K562 (cell line): ENCODE measurements at regions not wholly inside any gene's neighbourhood (a gene's known extent, or its start where the extent isn't known, plus 50 kb on each side); places are given as distances from the start of the nearest gene placed in this dataset.

ENCODE experiments used
- ATAC-seq: fragments of 200-7000 bp; cut with Tn5 transposase; 3 replicates; pipeline ENCODE4 v1.9.1; 2020; ENCODE audit warnings: moderate library complexity
- BruUV-seq: library from RNA; stranded (reverse); fragments of 400-500 nt; replicated peaks from 2 replicates; lab custom pipeline; 2021; lab: Mats Ljungman, UMichigan
- CTCF ChIA-PET: fragments of 300-600 bp; formaldehyde crosslinking; extraction: SDS; loops from one replicate; lab custom pipeline; 2021; ENCODE audit warnings: low intra/inter-chr PET ratio; lab: Yijun Ruan, JAX
- POLR2A ChIA-PET: fragments of 300-600, 350-650 bp; sonication (Branson Sonifier 250); formaldehyde crosslinking; extraction: SDS; loops from one replicate; lab custom pipeline; 2021; ENCODE audit warnings: antibody characterized with exemption, inconsistent platforms; lab: Yijun Ruan, JAX
- DNase-seq, 4 experiments: peaks; one replicate each; pipeline versions ENCODE4 v3.0.0 to v3.0.0-alpha.2; 2011 to 2018; ENCODE audit warnings: low spot score in 3 of 4, mixed read lengths in 3 of 4; ENCODE audit errors: extremely low read depth in 1 of 4
- FAIRE-seq: peaks from 2 replicates; lab custom pipeline; 2011; peaks lifted over from hg19 to GRCh38; lab: Jason Lieb, UNC
- H2AFZ ChIP-seq: 2 replicates; pipeline ENCODE4 v1.6.0; 2011; ENCODE audit warnings: low read depth, low read length, control low read depth, inconsistent platforms
- H3K27ac ChIP-seq: fragments of 200-600 bp; 3 replicates; pipeline ENCODE4 v1.8.0; 2011; ENCODE audit warnings: low read depth, mild to moderate bottlenecking, control low read depth, inconsistent platforms, low read length, moderate library complexity, mixed read lengths; ENCODE audit errors: extremely low read depth
- H3K27me3 ChIP-seq, 2 experiments: fragments of 300-600 bp in 1 of 2; 2 replicates in 1 of 2; 3 replicates in 1 of 2; pipeline versions ENCODE4 v1.6.0 to v1.8.0; 2011; ENCODE audit warnings: inconsistent platforms in 2 of 2, low read length in 2 of 2, mild to moderate bottlenecking in 1 of 2, mixed read lengths in 1 of 2, moderate library complexity in 1 of 2; ENCODE audit not compliant: control insufficient read depth in 2 of 2, insufficient read depth in 2 of 2
- H3K36me3 ChIP-seq: fragments of 300-600 bp; 3 replicates; pipeline ENCODE4 v1.8.0; 2011; ENCODE audit warnings: mild to moderate bottlenecking, low read length, inconsistent platforms; ENCODE audit not compliant: control insufficient read depth, insufficient read depth
- H3K4me1 ChIP-seq, 2 experiments: fragments of 200-600 bp in 1 of 2; replicated peaks in 1 of 2; 2 replicates in 1 of 2; 3 replicates in 1 of 2; pipeline versions ENCODE4 v1.5.1 to v1.8.0; 2011; ENCODE audit warnings: inconsistent platforms in 2 of 2, low read length in 2 of 2, mild to moderate bottlenecking in 1 of 2, mixed read lengths in 1 of 2, moderate library complexity in 1 of 2; ENCODE audit not compliant: control insufficient read depth in 2 of 2, insufficient read depth in 2 of 2
- H3K4me2 ChIP-seq: 2 replicates; pipeline ENCODE4 v1.6.1; 2011; ENCODE audit warnings: low read length, control low read depth, inconsistent platforms, mixed read lengths; ENCODE audit not compliant: insufficient read depth
- H3K4me3 ChIP-seq: fragments of 200-600 bp; sonication (generic), shearing (Covaris generic); 2 replicates; pipeline ENCODE4 v1.5.1; 2016; ENCODE audit warnings: control low read depth, inconsistent platforms
- H3K79me2 ChIP-seq: fragments of 200-600 bp; 3 replicates; pipeline ENCODE4 v1.8.0; 2011; ENCODE audit warnings: low read length, inconsistent platforms; ENCODE audit not compliant: control insufficient read depth, insufficient read depth
- H3K9ac ChIP-seq, 2 experiments: 2 replicates each; pipeline versions ENCODE4 v1.6.0 to v1.6.1; 2011; ENCODE audit warnings: low read depth in 2 of 2, low read length in 2 of 2, control low read depth in 1 of 2, inconsistent platforms in 1 of 2, mild to moderate bottlenecking in 1 of 2, mixed read lengths in 1 of 2; ENCODE audit not compliant: insufficient read depth in 1 of 2
- H3K9me1 ChIP-seq: one replicate; pipeline ENCODE4 v1.6.0; 2011; ENCODE audit warnings: inconsistent platforms, mild to moderate bottlenecking, low read length, moderate library complexity; ENCODE audit not compliant: control insufficient read depth, insufficient read depth
- H3K9me3 ChIP-seq: replicated peaks from 2 replicates; pipeline ENCODE4 v1.5.1; 2011; ENCODE audit warnings: low read depth, low read length, inconsistent platforms; ENCODE audit not compliant: control insufficient read depth, insufficient read depth
- H4K20me1 ChIP-seq: replicated peaks from 2 replicates; pipeline ENCODE4 v1.6.1; 2011; ENCODE audit warnings: low read length, inconsistent platforms, mixed read lengths; ENCODE audit not compliant: control insufficient read depth, insufficient read depth
- CCNT2 ChIP-seq: IDR thresholded peaks from 2 replicates; pipeline ENCODE4 v1.6.1; 2011; ENCODE audit warnings: borderline replicate concordance, low read depth, mild to moderate bottlenecking, moderate library complexity, mixed read lengths, low read length; ENCODE audit not compliant: insufficient read length; ENCODE audit errors: extremely low read depth
- EHMT2 ChIP-seq: fragments of 450-650 bp; IDR thresholded peaks from 2 replicates; pipeline ENCODE4 v1.6.1; 2018; ENCODE audit warnings: antibody characterized with exemption
- HNRNPUL1 ChIP-seq: fragments of 200-400 bp; formaldehyde crosslinking; IDR thresholded peaks from 2 replicates; pipeline ENCODE4 v1.6.1; 2017; ENCODE audit warnings: low read length
- NR4A1 ChIP-seq, 2 experiments: fragments of 250-450 bp in 1 of 2; fragments of 450-650 bp in 1 of 2; sonication (Bioruptor Pico) in 1 of 2; IDR thresholded peaks; 2 replicates each; pipeline versions ENCODE4 v1.4.0 to v1.6.1; 2016 to 2020; ENCODE audit warnings: mild to moderate bottlenecking in 2 of 2, missing compliant biosample characterization in 1 of 2, missing genetic modification characterization in 1 of 2, moderate library complexity in 1 of 2
- NRF1 ChIP-seq, 2 experiments: fragments of 450-650 bp; IDR thresholded peaks in 1 of 2; conservative IDR thresholded peaks in 1 of 2; 2 replicates each; pipeline ENCODE4 v1.6.1; 2014; ENCODE audit warnings: mild to moderate bottlenecking in 2 of 2
- RAD21 ChIP-seq, 2 experiments: fragments of 250-450 bp in 1 of 2; fragments of 450-650 bp in 1 of 2; sonication (Bioruptor Pico) in 1 of 2; formaldehyde crosslinking in 1 of 2; IDR thresholded peaks in 1 of 2; conservative IDR thresholded peaks in 1 of 2; 2 replicates each; pipeline versions ENCODE4 v1.4.0 to v1.8.0; 2020 to 2022; ENCODE audit warnings: mild to moderate bottlenecking in 2 of 2, moderate library complexity in 1 of 2
- ZFP36 ChIP-seq: fragments of 150-350 bp; IDR thresholded peaks from 2 replicates; pipeline ENCODE4 v1.6.1; 2018; ENCODE audit warnings: low read length, low read depth; ENCODE audit not compliant: partially characterized antibody
- ZNF143 ChIP-seq: sonication (generic); formaldehyde crosslinking; IDR thresholded peaks from 2 replicates; pipeline ENCODE4 v1.9.0; 2022; ENCODE audit warnings: mild to moderate bottlenecking, missing genetic modification reagents
- WGBS: fragments of 100-300 bp; shearing (Covaris generic); methylation state at CpG from one replicate; pipeline ENCODE4 v1.1.6; 2016; ENCODE audit warnings: low coverage, mixed read lengths; ENCODE audit not compliant: insufficient coverage; ENCODE audit errors: missing lambda C conversion rate; 5-methylcytosine and 5-hydroxymethylcytosine counted together
- in situ Hi-C: fragments of 300-500 bp; cut with MboI; formaldehyde crosslinking; loops from 4 replicates; pipeline ENCODE4 v1.15.0; 2018; ENCODE audit warnings: inconsistent platforms, mixed read lengths
- intact Hi-C: fragments of 100-400 bp; cut with micrococcal nuclease; formaldehyde crosslinking; loops from 2 replicates; pipeline ENCODE4 v1.14.2; 2022

GRCh38 chr2:223501641-223502040 lies 100.5 kb downstream of the SCG2 start:
- 0% methylated on average over 2 of the region's 2 CpGs for WGBS
- BruUV-seq: no TSS peak
- ATAC-seq (no peak), FAIRE-seq (no peak), DNase-seq (no peak)
- in situ Hi-C loops: no loop called here
- Histone ChIP-seq H3K4me1 (no peaks in the 10 kb centered on the region), H3K79me2 (no peaks in the 10 kb centered on the region), H3K9me3 (no peaks in the 10 kb centered on the region), H4K20me1 (no peaks in the 10 kb centered on the region), H3K27ac (no peak overlapping the region), H3K36me3 (no peaks in the 10 kb centered on the region), H2AFZ (no peak overlapping the region), H3K4me3 (no peak overlapping the region), H3K4me2 (no peak overlapping the region), H3K9me1 (no peaks in the 10 kb centered on the region), H3K27me3 (no peaks in the 10 kb centered on the region), H3K9ac (no peak overlapping the region)
- intact Hi-C loops: no loop called here
- ChIA-PET CTCF (no interaction called here), POLR2A (no interaction called here)
- TF ChIP-seq ZNF143 (CRISPR knock-in tag): no peak
- TF ChIP-seq NRF1 (conservative IDR thresholded peaks at IDR 0.05 in 1 of 2, IDR thresholded peaks at IDR 0.05 in 1 of 2): no peak
- no peak for TF ChIP-seq CCNT2
- no peak for TF ChIP-seq RAD21 (CRISPR knock-in tag; conservative IDR thresholded peaks at IDR 0.05 in 1 of 2, IDR thresholded peaks at IDR 0.05 in 1 of 2)
- TF ChIP-seq HNRNPUL1: no peak
- TF ChIP-seq NR4A1 (CRISPR knock-in tag; IDR thresholded peaks at IDR 0.05): no peak
- TF ChIP-seq NR4A1 (tag; IDR thresholded peaks at IDR 0.05): no peak
- no peak for TF ChIP-seq ZFP36
- TF ChIP-seq EHMT2: no peak
